ENCODE measurements at regions not wholly inside any gene's neighbourhood (a gene's known extent, or its start where the extent isn't known, plus 50 kb on each side); places are given as distances from the start of the nearest gene placed in this dataset.

- no peaks in the 10 kb centered on the region for H3K4me1 Mint-ChIP-seq (ENCODE audit: low read depth, unreplicated experiment)
- no peaks in the 10 kb centered on the region for H3K27me3 Mint-ChIP-seq (ENCODE audit: unreplicated experiment)
- no peak overlapping the region for H3K27ac Mint-ChIP-seq (ENCODE audit: unreplicated experiment)
- H3K36me3 Mint-ChIP-seq (ENCODE audit: insufficient read depth, unreplicated experiment): no peaks in the 10 kb centered on the region
- no TSS peak for BruUV-seq (replicated peaks)
- intact Hi-C loops (cut with micrococcal nuclease; ENCODE audit: unreplicated experiment): no loop called here
- TF ChIP-seq CTCF (IDR thresholded peaks at IDR 0.05; ENCODE audit: unreplicated experiment): no peak
- H3K9me3 Mint-ChIP-seq (ENCODE audit: low read depth, unreplicated experiment): peaks cover 2% of the 10 kb centered on the region
- CTCF ChIA-PET: no interaction called here
- no peak overlapping the region for H3K4me3 Mint-ChIP-seq (ENCODE audit: low read depth, unreplicated experiment)
- DNase-seq: no peak
These were observed 1264.6 kb downstream of the NSUN3 start for GRCh38 chr3:95327478-95327877.

DNA sequence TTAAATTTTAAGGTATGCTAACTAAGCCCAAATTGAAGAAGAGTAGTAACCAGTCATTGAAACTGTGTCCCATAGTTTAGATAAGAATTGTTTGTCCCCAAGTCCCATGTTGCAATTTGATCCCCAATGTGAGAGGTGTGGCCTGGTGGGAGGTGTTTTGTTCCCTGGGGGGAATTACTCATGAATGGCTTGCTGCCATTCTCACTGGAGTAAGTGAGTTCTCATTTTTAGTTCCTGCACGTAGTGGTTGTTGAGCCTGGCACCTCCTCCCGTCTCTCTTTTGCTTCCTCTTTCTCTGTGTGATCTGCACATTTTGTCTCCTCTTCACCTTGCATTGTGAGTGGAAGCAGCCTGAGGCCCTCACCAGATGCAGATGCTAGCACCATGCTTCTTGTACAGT lies 1271.0 kb downstream of the NSUN3 start:
- intact Hi-C loops (cut with micrococcal nuclease; ENCODE audit: unreplicated experiment): no loop called here
- BruUV-seq (replicated peaks): no TSS peak
- peaks cover 15% of the 10 kb centered on the region for H3K4me1 Mint-ChIP-seq (ENCODE audit: low read depth, unreplicated experiment)
- peak; percentile 15 for DNase-seq
- H3K36me3 Mint-ChIP-seq (ENCODE audit: insufficient read depth, unreplicated experiment): no peaks in the 10 kb centered on the region
- TF ChIP-seq CTCF (IDR thresholded peaks at IDR 0.05; ENCODE audit: unreplicated experiment): no peak
- CTCF ChIA-PET: no interaction called here
- H3K27ac Mint-ChIP-seq (ENCODE audit: unreplicated experiment): no peak overlapping the region
- no peaks in the 10 kb centered on the region for H3K27me3 Mint-ChIP-seq (ENCODE audit: unreplicated experiment)
- peaks cover 2% of the 10 kb centered on the region for H3K9me3 Mint-ChIP-seq (ENCODE audit: low read depth, unreplicated experiment)
- H3K4me3 Mint-ChIP-seq (ENCODE audit: low read depth, unreplicated experiment): no peak overlapping the region

GRCh38 chr3:95334461-95334860 lies 1271.6 kb downstream of the NSUN3 start:
- no peak overlapping the region for H3K27ac Mint-ChIP-seq (ENCODE audit: unreplicated experiment)
- intact Hi-C loops (cut with micrococcal nuclease; ENCODE audit: unreplicated experiment): no loop called here
- no peaks in the 10 kb centered on the region for H3K27me3 Mint-ChIP-seq (ENCODE audit: unreplicated experiment)
- H3K4me3 Mint-ChIP-seq (ENCODE audit: low read depth, unreplicated experiment): no peak overlapping the region
- no TSS peak for BruUV-seq (replicated peaks)
- DNase-seq: no peak
- CTCF ChIA-PET: no interaction called here
- peaks cover 2% of the 10 kb centered on the region for H3K9me3 Mint-ChIP-seq (ENCODE audit: low read depth, unreplicated experiment)
- TF ChIP-seq CTCF (IDR thresholded peaks at IDR 0.05; ENCODE audit: unreplicated experiment): no peak
- H3K36me3 Mint-ChIP-seq (ENCODE audit: insufficient read depth, unreplicated experiment): no peaks in the 10 kb centered on the region
- peaks cover 16% of the 10 kb centered on the region for H3K4me1 Mint-ChIP-seq (ENCODE audit: low read depth, unreplicated experiment)

- H3K27me3 Mint-ChIP-seq (ENCODE audit: unreplicated experiment): no peaks in the 10 kb centered on the region
- H3K4me3 Mint-ChIP-seq (ENCODE audit: low read depth, unreplicated experiment): no peak overlapping the region
- TF ChIP-seq CTCF (IDR thresholded peaks at IDR 0.05; ENCODE audit: unreplicated experiment): no peak
- H3K36me3 Mint-ChIP-seq (ENCODE audit: insufficient read depth, unreplicated experiment): no peaks in the 10 kb centered on the region
- intact Hi-C loops (cut with micrococcal nuclease; ENCODE audit: unreplicated experiment): no loop called here
- CTCF ChIA-PET: interaction anchor here (0.7 kb wide), 1 partner anchor 15 kb away, joined by 3 read pairs; no protein-coding TSS in a partner anchor
- no peak for DNase-seq
- no TSS peak for BruUV-seq (replicated peaks)
- H3K9me3 Mint-ChIP-seq (ENCODE audit: low read depth, unreplicated experiment): peaks cover 2% of the 10 kb centered on the region
- H3K27ac Mint-ChIP-seq (ENCODE audit: unreplicated experiment): no peak overlapping the region
- H3K4me1 Mint-ChIP-seq (ENCODE audit: low read depth, unreplicated experiment): peaks cover 23% of the 10 kb centered on the region
These were observed 1272.7 kb downstream of the NSUN3 start for GRCh38 chr3:95335517-95335916.
